ENCODE measurements at regions not wholly inside any gene's neighbourhood (a gene's known extent, or its start where the extent isn't known, plus 50 kb on each side); places are given as distances from the start of the nearest gene placed in this dataset.

GRCh38 chr12:107444771-107445170, 240.8 kb upstream of the PWP1 start:
- peaks cover 6% of the 10 kb centered on the region for H3K27me3 Mint-ChIP-seq (ENCODE audit: insufficient read depth)

GRCh38 chr12:107446476-107446875, 239.1 kb upstream of the PWP1 start:
- H3K36me3 Mint-ChIP-seq (ENCODE audit: low read depth), result no peaks in the 10 kb centered on the region
- peaks cover 18% of the 10 kb centered on the region for H3K9me3 Mint-ChIP-seq
- no peak overlapping the region for H3K4me3 Mint-ChIP-seq

More at GRCh38 chr12:107444771-107445170, 240.8 kb upstream of the PWP1 start:
- no peak overlapping the region for H3K4me3 Mint-ChIP-seq
- H3K4me1 Mint-ChIP-seq (ENCODE audit: low read depth), result peaks cover 3% of the 10 kb centered on the region
- no peak for DNase-seq
- no peak for TF ChIP-seq CTCF (IDR thresholded peaks at IDR 0.05)
- no peak overlapping the region for H3K27ac Mint-ChIP-seq
- H3K9me3 Mint-ChIP-seq, result peaks cover 13% of the 10 kb centered on the region
- no peaks in the 10 kb centered on the region for H3K36me3 Mint-ChIP-seq (ENCODE audit: low read depth)

GRCh38 chr12:107447336-107447735, 238.3 kb upstream of the PWP1 start:
- Mint-ChIP-seq H3K4me3 (no peak overlapping the region), H3K9me3 (peaks cover 22% of the 10 kb centered on the region), H3K27ac (no peak overlapping the region), H3K27me3 (ENCODE audit: insufficient read depth) (peaks cover 8% of the 10 kb centered on the region), H3K4me1 (ENCODE audit: low read depth) (peaks cover 12% of the 10 kb centered on the region), H3K36me3 (ENCODE audit: low read depth) (peaks cover 3% of the 10 kb centered on the region; the same call in 1 of the 2 replicates)
- no peak for DNase-seq
- TF ChIP-seq CTCF (IDR thresholded peaks at IDR 0.05), result no peak

More at GRCh38 chr12:107446476-107446875, 239.1 kb upstream of the PWP1 start:
- H3K4me1 Mint-ChIP-seq (ENCODE audit: low read depth), result peaks cover 12% of the 10 kb centered on the region
- H3K27ac Mint-ChIP-seq, result no peak overlapping the region
- H3K27me3 Mint-ChIP-seq (ENCODE audit: insufficient read depth), result peaks cover 8% of the 10 kb centered on the region
- no peak for DNase-seq
- no peak for TF ChIP-seq CTCF (IDR thresholded peaks at IDR 0.05)

GRCh38 chr12:107448198-107448597, 237.4 kb upstream of the PWP1 start:
- H3K9me3 Mint-ChIP-seq, result peaks cover 22% of the 10 kb centered on the region
- H3K4me1 Mint-ChIP-seq (ENCODE audit: low read depth), result peaks cover 12% of the 10 kb centered on the region
- H3K27ac Mint-ChIP-seq, result no peak overlapping the region

GRCh38 chr12:107449891-107450290, 235.7 kb upstream of the PWP1 start:
- Mint-ChIP-seq H3K9me3 (peaks cover 18% of the 10 kb centered on the region), H3K36me3 (ENCODE audit: low read depth) (peaks cover 3% of the 10 kb centered on the region; the same call in 1 of the 2 replicates), H3K4me1 (ENCODE audit: low read depth) (peaks cover 12% of the 10 kb centered on the region), H3K27ac (no peak overlapping the region), H3K4me3 (no peak overlapping the region), H3K27me3 (ENCODE audit: insufficient read depth) (peaks cover 4% of the 10 kb centered on the region)
- DNase-seq, result peak; percentile 6
- no peak for TF ChIP-seq CTCF (IDR thresholded peaks at IDR 0.05)

More at GRCh38 chr12:107448198-107448597, 237.4 kb upstream of the PWP1 start:
- peak; percentile 48 for TF ChIP-seq CTCF (IDR thresholded peaks at IDR 0.05)
- peaks cover 3% of the 10 kb centered on the region; the same call in 1 of the 2 replicates for H3K36me3 Mint-ChIP-seq (ENCODE audit: low read depth)
- peaks cover 8% of the 10 kb centered on the region for H3K27me3 Mint-ChIP-seq (ENCODE audit: insufficient read depth)
- H3K4me3 Mint-ChIP-seq, result no peak overlapping the region
- no peak for DNase-seq

GRCh38 chr12:107450541-107450940, 235.1 kb upstream of the PWP1 start:
- peaks cover 4% of the 10 kb centered on the region for H3K27me3 Mint-ChIP-seq (ENCODE audit: insufficient read depth)
- no peak for TF ChIP-seq CTCF (IDR thresholded peaks at IDR 0.05)
- H3K9me3 Mint-ChIP-seq, result peaks cover 18% of the 10 kb centered on the region
- no peak overlapping the region for H3K4me3 Mint-ChIP-seq
- no peak overlapping the region for H3K27ac Mint-ChIP-seq
- peaks cover 12% of the 10 kb centered on the region for H3K4me1 Mint-ChIP-seq (ENCODE audit: low read depth)
- peaks cover 3% of the 10 kb centered on the region; the same call in 1 of the 2 replicates for H3K36me3 Mint-ChIP-seq (ENCODE audit: low read depth)
- no peak for DNase-seq
